ENCODE measurements at regions not wholly inside any gene's neighbourhood (a gene's known extent, or its start where the extent isn't known, plus 50 kb on each side); places are given as distances from the start of the nearest gene placed in this dataset.

DNA sequence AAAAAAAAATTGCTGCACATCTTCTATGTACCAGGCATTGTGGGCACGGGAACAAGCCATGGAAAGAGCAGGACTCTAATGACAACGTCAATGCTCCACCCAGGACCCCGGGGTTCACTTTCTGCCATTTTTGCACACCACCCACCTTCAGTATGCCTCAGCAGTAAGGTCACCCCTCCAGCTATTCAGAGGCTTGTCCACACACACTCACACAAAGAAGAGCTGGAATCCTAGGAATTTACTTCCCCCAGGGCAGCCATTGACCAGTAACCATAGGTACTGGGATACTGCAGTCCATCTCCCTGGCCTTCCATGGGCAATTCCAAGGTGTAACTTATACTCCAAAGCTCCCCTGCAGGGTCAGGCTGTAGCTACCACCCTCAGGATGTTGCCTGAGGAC lies 170.8 kb downstream of the SUCLG1 start:
- TF ChIP-seq CTCF (IDR thresholded peaks at IDR 0.05; ENCODE audit: extremely low read depth, missing control alignments), result no peak
- DNase-seq (ENCODE audit: low spot score), result no peak

DNA sequence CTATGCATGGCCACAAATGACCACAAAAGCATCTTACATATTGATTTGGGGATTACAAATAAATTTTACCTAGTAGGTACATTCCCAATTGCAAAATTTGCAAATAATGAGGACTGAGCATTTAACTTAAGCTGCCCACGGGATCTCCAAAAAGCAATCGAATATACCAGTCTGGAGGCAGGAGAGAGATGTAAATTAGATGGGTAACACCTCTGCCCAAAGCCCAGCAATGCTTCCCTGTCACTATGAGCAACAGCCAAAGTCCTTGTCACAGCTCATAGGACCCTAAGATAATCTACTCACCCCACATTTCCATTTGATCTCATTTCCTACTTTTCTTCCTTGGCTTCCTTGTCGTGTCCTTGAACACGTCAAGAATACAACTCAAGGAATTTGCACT lies 172.2 kb downstream of the SUCLG1 start:
- DNase-seq (ENCODE audit: low spot score), result no peak
- TF ChIP-seq CTCF (IDR thresholded peaks at IDR 0.05; ENCODE audit: extremely low read depth, missing control alignments), result no peak

- DNase-seq (ENCODE audit: low spot score), result no peak
- TF ChIP-seq CTCF (IDR thresholded peaks at IDR 0.05; ENCODE audit: extremely low read depth, missing control alignments), result no peak
These were observed 173.9 kb downstream of the SUCLG1 start for GRCh38 chr2:84285056-84285747.

DNA sequence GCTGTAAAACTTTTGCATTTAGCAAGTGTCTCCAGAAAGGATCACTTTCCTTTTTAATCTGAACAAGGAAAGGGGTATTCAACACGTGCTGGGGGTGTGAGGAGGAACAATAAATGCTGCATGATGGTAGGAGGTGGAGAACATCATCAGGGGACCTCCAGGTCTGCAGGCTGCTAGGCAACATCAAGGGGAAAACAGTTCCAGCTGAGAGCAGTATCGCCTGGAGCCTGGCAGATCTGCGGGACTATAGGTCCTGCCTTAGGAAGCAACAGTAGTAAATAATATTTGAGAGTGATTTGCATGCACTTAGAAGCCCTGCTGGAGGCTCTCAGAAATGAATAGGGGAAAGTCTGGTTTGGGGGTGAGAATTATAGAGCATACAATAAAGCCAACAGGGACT lies 175.6 kb downstream of the SUCLG1 start:
- DNase-seq (ENCODE audit: low spot score), result no peak
- TF ChIP-seq CTCF (IDR thresholded peaks at IDR 0.05; ENCODE audit: extremely low read depth, missing control alignments), result no peak

- no peak for DNase-seq (ENCODE audit: low spot score)
- no peak for TF ChIP-seq CTCF (IDR thresholded peaks at IDR 0.05; ENCODE audit: extremely low read depth, missing control alignments)
These were observed 177.6 kb downstream of the SUCLG1 start for GRCh38 chr2:84281510-84281909.

DNA sequence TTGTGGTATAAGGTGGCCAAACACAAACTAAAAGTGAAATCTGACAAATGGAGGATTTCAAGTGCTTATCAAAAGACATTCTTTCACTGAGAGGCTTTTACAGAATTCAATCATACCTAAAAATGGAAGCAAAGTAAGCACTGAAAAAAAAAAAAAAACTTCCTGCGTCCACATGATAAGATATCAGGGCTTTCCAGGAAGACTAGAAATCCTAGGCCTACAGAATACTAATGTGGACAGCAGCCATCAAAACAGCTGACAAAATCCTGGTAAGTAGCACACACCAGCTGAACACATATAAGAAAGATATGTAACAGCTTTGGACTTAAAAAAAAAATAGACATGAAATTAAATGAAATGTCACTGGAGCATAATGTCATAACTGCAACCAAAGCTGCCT lies 178.2 kb downstream of the SUCLG1 start:
- no peak for TF ChIP-seq CTCF (IDR thresholded peaks at IDR 0.05; ENCODE audit: extremely low read depth, missing control alignments)
- DNase-seq (ENCODE audit: low spot score), result no peak

GRCh38 chr2:84278386-84278785 lies 180.7 kb downstream of the SUCLG1 start:
- TF ChIP-seq CTCF (IDR thresholded peaks at IDR 0.05; ENCODE audit: extremely low read depth, missing control alignments), result no peak
- DNase-seq (ENCODE audit: low spot score), result no peak

All from GM20000 (cell line).